Epithelial cell of esophagus (primary cell): ENCODE measurements at regions not wholly inside any gene's neighbourhood (a gene's known extent, or its start where the extent isn't known, plus 50 kb on each side); places are given as distances from the start of the nearest gene placed in this dataset.

Experiments
- DNase-seq: peaks from one replicate; pipeline ENCODE4 v3.0.0; 2010; ENCODE audit warnings: low read depth
- H3K4me3 ChIP-seq: 2 replicates; pipeline ENCODE4 v1.5.1; 2011; ENCODE audit warnings: mild to moderate bottlenecking, low read length, control low read depth
- CTCF ChIP-seq: IDR thresholded peaks from 2 replicates; pipeline ENCODE4 v1.5.1; 2011; ENCODE audit warnings: low read depth, mild to moderate bottlenecking, low read length, control low read depth, inconsistent platforms; ENCODE audit not compliant: insufficient read depth; ENCODE audit errors: missing control alignments

GRCh38 chr15:72994534-72995177, 57.6 kb upstream of the NEO1 start:
- H3K4me3 ChIP-seq = no peak overlapping the region
- no peak for DNase-seq
- no peak for TF ChIP-seq CTCF

DNA sequence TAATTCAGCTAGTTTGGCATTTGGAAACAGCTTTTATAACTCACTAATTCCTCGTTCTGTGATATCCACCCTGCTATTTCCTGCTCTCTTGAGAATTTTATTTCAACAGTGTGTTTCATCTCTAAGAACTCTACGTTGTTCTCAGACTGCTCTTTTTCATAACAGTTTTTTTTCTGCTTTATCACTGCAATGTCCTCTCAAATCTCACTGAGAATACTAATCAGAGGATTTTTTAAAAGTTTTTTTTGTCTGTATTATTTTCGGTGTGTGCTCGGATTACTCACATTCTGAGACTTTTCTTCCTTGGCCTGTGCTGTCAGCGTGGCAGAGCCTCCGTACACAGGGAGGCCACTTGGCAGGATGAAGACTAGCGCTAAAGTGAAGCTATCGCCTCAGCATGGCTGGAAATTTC, 59.4 kb upstream of the NEO1 start:
- H3K4me3 ChIP-seq = no peak overlapping the region
- DNase-seq = no peak
- TF ChIP-seq CTCF = no peak

GRCh38 chr15:72991026-72991425, 61.2 kb upstream of the NEO1 start:
- H3K4me3 ChIP-seq = no peak overlapping the region
- no peak for TF ChIP-seq CTCF
- peak; percentile 54 for DNase-seq

GRCh38 chr15:72983801-72984545, 68.3 kb upstream of the NEO1 start:
- no peak overlapping the region for H3K4me3 ChIP-seq
- TF ChIP-seq CTCF = no peak
- DNase-seq = peak; percentile 41

DNA sequence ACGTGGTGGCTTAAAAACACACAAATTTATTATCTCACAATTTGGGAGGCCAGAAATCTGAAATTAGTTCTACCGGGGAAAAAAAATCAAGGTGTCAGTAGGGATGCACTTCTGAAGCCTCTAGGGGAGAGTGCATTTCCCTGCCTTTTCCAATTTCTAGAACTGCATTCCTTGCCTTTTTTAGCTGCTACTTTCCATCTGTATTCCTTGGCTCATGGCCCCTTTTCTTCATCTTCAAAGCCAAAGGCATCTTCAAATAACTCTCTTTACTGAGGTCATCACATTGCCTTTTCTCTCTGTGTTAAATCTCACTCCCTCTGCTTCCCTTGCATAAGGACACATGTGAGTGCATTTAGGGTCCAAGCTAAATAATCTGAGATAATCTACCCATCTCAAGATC, 69.5 kb upstream of the NEO1 start:
- H3K4me3 ChIP-seq = no peak overlapping the region
- TF ChIP-seq CTCF = no peak
- no peak for DNase-seq

DNA sequence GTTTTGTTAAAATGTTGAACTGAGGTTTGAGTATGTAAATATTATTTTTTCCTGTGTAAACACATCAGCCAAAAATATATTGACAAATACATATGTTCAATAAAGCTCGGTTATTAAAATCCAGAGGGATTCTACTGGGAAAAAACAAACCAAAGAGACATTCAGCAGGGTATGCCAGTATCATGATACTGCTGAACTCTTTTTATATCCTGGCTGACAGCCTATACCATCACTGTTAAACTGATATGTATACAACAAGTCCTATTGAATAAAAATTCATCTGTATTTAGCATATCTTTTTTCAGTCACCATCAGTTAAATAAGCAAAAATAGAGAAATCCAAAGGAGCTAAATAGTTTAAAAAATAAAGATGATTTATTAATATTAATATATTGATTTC, 71.6 kb upstream of the NEO1 start:
- no peak overlapping the region for H3K4me3 ChIP-seq
- DNase-seq = no peak
- TF ChIP-seq CTCF = no peak

DNA sequence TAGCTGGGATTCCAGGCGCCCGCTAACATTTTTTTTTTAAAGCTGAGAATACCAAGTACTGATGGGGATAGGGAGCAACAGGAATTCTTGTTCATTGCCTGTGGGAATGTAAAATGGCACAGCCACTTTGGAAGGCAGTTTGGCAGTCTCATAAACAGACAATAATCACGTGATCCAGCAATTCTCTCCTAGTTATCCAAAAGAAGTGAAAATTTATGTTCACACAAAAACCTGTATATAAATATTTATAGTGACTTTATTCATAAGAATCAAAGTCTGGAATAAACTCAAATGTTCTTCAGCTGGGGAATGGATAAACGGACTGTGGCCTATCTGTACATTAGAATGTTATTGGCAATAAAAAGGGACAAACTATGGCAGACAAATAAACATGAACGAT, 72.5 kb upstream of the NEO1 start:
- TF ChIP-seq CTCF = no peak
- H3K4me3 ChIP-seq = no peak overlapping the region
- no peak for DNase-seq
